ENCODE measurements at regions not wholly inside any gene's neighbourhood (a gene's known extent, or its start where the extent isn't known, plus 50 kb on each side); places are given as distances from the start of the nearest gene placed in this dataset.

DNA sequence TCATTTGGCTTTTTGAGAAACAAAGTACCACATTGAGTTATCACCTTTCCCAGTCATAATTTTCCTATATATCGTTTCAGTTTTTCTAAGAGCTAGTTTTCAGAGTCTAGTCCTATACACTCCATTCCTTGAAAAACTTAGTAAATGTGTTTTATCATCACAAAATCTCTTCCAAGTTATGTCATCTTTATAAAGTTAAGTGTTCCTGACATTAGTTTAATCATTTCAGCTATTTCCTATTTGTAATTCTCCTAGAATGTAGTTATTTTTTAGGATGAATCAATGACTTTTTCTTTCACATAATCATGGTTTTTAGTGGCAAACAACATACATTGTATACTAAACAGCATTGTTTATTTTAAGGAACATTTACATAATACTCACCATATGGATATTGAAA is 191.7 kb upstream of the BET1 start:
- no peaks in the 10 kb centered on the region for H3K9me3 ChIP-seq
- Mint-ChIP-seq H3K9me3 (peaks cover 0 to 4% (median 0%) of the 10 kb centered on the region in 3 donors), H3K4me1 (no peaks in the 10 kb centered on the region), H3K4me3 (no peak overlapping the region), H3K36me3 (no peaks in the 10 kb centered on the region), H3K27ac (no peak overlapping the region), H3K27me3 (peaks cover 0 to 3% of the 10 kb centered on the region in 2 donors)
- ChIA-PET CTCF (no interaction called here), POLR2A (no interaction called here)
- DNase-seq (no peak), ATAC-seq (replicated peaks in 1 of 4) (no peak)
- H3K4me3 ChIP-seq (ENCODE audit: control insufficient read depth in 1 of 2, extremely low read depth in 1 of 2, low read length in 1 of 2), result no peak overlapping the region
- no peaks in the 10 kb centered on the region for H3K36me3 ChIP-seq (ENCODE audit: control insufficient read depth in 2 of 2, extremely low read depth in 1 of 2, insufficient read depth in 1 of 2, low read length in 1 of 2)
- H3K4me1 ChIP-seq (ENCODE audit: control insufficient read depth in 1 of 2, extremely low read depth in 1 of 2, insufficient read depth in 2 of 2, low read length in 2 of 2), result no peaks in the 10 kb centered on the region
- WGBS (ENCODE audit: insufficient coverage), result no CpG with 5 or more reads among the region's 1 CpG
- no peak overlapping the region for H3K27ac ChIP-seq (ENCODE audit: low read length)
- no peaks in the 10 kb centered on the region for H3K27me3 ChIP-seq (replicated peaks in 1 of 2; ENCODE audit: control insufficient read depth in 2 of 2, extremely low read depth in 1 of 2, insufficient read depth in 2 of 2, low read length in 1 of 2)

DNA sequence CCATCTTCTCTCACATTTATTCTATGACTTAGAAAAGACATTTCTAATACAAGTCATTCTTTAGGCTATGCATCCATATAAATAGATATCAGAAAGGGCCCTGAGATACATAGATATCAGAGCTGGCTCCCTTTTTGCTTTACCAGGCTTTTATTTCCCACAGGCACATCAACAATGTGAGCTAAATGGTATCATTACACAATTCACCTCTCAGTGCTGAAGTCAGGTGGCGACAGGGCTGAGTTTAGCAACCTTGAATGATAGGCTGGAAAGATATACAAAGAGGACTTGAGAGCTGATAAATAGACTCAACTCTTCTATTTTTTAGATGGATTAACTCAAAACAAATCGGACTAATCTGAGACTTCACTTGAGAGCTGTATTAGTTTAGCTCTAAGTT is 189.2 kb upstream of the COL1A2 start:
- POLR2A ChIA-PET, result interaction anchor here in 1 of 2 donors (0.5 kb wide), 1 partner anchor 773 kb away, joined by 3 read pairs; no protein-coding TSS in a partner anchor
- no peaks in the 10 kb centered on the region for H3K27me3 ChIP-seq (replicated peaks in 1 of 2; ENCODE audit: control insufficient read depth in 2 of 2, extremely low read depth in 1 of 2, insufficient read depth in 2 of 2, low read length in 1 of 2)
- no peak overlapping the region for H3K4me3 ChIP-seq (ENCODE audit: control insufficient read depth in 1 of 2, extremely low read depth in 1 of 2, low read length in 1 of 2)
- Mint-ChIP-seq H3K4me3 (no peak overlapping the region), H3K4me1 (no peaks in the 10 kb centered on the region), H3K9me3 (peaks cover 0 to 4% (median 3%) of the 10 kb centered on the region in 3 donors), H3K27ac (no peak overlapping the region), H3K36me3 (no peaks in the 10 kb centered on the region), H3K27me3 (no peaks in the 10 kb centered on the region)
- H3K27ac ChIP-seq (ENCODE audit: low read length), result no peak overlapping the region
- no CpG with 5 or more reads among the region's 2 CpGs for WGBS (ENCODE audit: insufficient coverage)
- no peaks in the 10 kb centered on the region for H3K36me3 ChIP-seq (ENCODE audit: control insufficient read depth in 2 of 2, extremely low read depth in 1 of 2, insufficient read depth in 1 of 2, low read length in 1 of 2)
- H3K4me1 ChIP-seq (ENCODE audit: control insufficient read depth in 1 of 2, extremely low read depth in 1 of 2, insufficient read depth in 2 of 2, low read length in 2 of 2), result no peaks in the 10 kb centered on the region
- CTCF ChIA-PET, result no interaction called here
- no peak for DNase-seq
- H3K9me3 ChIP-seq, result no peaks in the 10 kb centered on the region
- ATAC-seq (replicated peaks in 1 of 4), result no peak

- H3K9me3 Mint-ChIP-seq, result peaks cover 0 to 4% (median 3%) of the 10 kb centered on the region in 3 donors
- no peak overlapping the region for H3K27ac ChIP-seq (ENCODE audit: low read length)
- DNase-seq, result no peak
- H3K36me3 ChIP-seq (ENCODE audit: control insufficient read depth in 2 of 2, extremely low read depth in 1 of 2, insufficient read depth in 1 of 2, low read length in 1 of 2), result no peaks in the 10 kb centered on the region
- WGBS (ENCODE audit: insufficient coverage), result no CpG with 5 or more reads among the region's 2 CpGs
- no peaks in the 10 kb centered on the region for H3K27me3 Mint-ChIP-seq
- ChIA-PET POLR2A (interaction anchor here in 1 of 2 donors (0.6 kb wide), 1 partner anchor 46 kb away, joined by 3 read pairs; no protein-coding TSS in a partner anchor), CTCF (no interaction called here)
- no peak for ATAC-seq (replicated peaks in 1 of 4)
- H3K4me1 ChIP-seq (ENCODE audit: control insufficient read depth in 1 of 2, extremely low read depth in 1 of 2, insufficient read depth in 2 of 2, low read length in 2 of 2), result no peaks in the 10 kb centered on the region
- H3K4me1 Mint-ChIP-seq, result no peaks in the 10 kb centered on the region
- H3K4me3 Mint-ChIP-seq, result no peak overlapping the region
- H3K4me3 ChIP-seq (ENCODE audit: control insufficient read depth in 1 of 2, extremely low read depth in 1 of 2, low read length in 1 of 2), result no peak overlapping the region
- H3K9me3 ChIP-seq, result no peaks in the 10 kb centered on the region
- H3K27ac Mint-ChIP-seq, result no peak overlapping the region
- no peaks in the 10 kb centered on the region for H3K27me3 ChIP-seq (replicated peaks in 1 of 2; ENCODE audit: control insufficient read depth in 2 of 2, extremely low read depth in 1 of 2, insufficient read depth in 2 of 2, low read length in 1 of 2)
- H3K36me3 Mint-ChIP-seq, result no peaks in the 10 kb centered on the region
These were observed 188.4 kb upstream of the COL1A2 start for GRCh38 chr7:94206295-94206694.

GRCh38 chr7:94212160-94212559 is 182.5 kb upstream of the COL1A2 start:
- H3K27ac ChIP-seq (ENCODE audit: low read length), result no peak overlapping the region
- no peaks in the 10 kb centered on the region for H3K4me1 ChIP-seq (ENCODE audit: control insufficient read depth in 1 of 2, extremely low read depth in 1 of 2, insufficient read depth in 2 of 2, low read length in 2 of 2)
- POLR2A ChIA-PET, result no interaction called here
- Mint-ChIP-seq H3K4me1 (no peaks in the 10 kb centered on the region), H3K4me3 (no peak overlapping the region), H3K27ac (no peak overlapping the region), H3K36me3 (no peaks in the 10 kb centered on the region), H3K27me3 (no peaks in the 10 kb centered on the region), H3K9me3 (peaks cover 0 to 4% (median 3%) of the 10 kb centered on the region in 3 donors)
- DNase-seq, result no peak
- ATAC-seq (replicated peaks in 1 of 4), result no peak
- H3K9me3 ChIP-seq, result no peaks in the 10 kb centered on the region
- no peak overlapping the region for H3K4me3 ChIP-seq (ENCODE audit: control insufficient read depth in 1 of 2, extremely low read depth in 1 of 2, low read length in 1 of 2)
- no peaks in the 10 kb centered on the region for H3K27me3 ChIP-seq (replicated peaks in 1 of 2; ENCODE audit: control insufficient read depth in 2 of 2, extremely low read depth in 1 of 2, insufficient read depth in 2 of 2, low read length in 1 of 2)
- WGBS (ENCODE audit: insufficient coverage), result no CpG with 5 or more reads among the region's 1 CpG
- CTCF ChIA-PET, result no interaction called here
- no peaks in the 10 kb centered on the region for H3K36me3 ChIP-seq (ENCODE audit: control insufficient read depth in 2 of 2, extremely low read depth in 1 of 2, insufficient read depth in 1 of 2, low read length in 1 of 2)

- Mint-ChIP-seq H3K9me3 (peaks cover 2 to 5% (median 4%) of the 10 kb centered on the region in 3 donors), H3K27me3 (no peaks in the 10 kb centered on the region), H3K27ac (no peak overlapping the region), H3K4me1 (no peaks in the 10 kb centered on the region), H3K4me3 (no peak overlapping the region), H3K36me3 (no peaks in the 10 kb centered on the region)
- ChIA-PET POLR2A (no interaction called here), CTCF (no interaction called here)
- Histone ChIP-seq H3K9me3 (no peaks in the 10 kb centered on the region), H3K4me3 (ENCODE audit: control insufficient read depth in 1 of 2, extremely low read depth in 1 of 2, low read length in 1 of 2) (no peak overlapping the region), H3K27me3 (replicated peaks in 1 of 2; ENCODE audit: control insufficient read depth in 2 of 2, extremely low read depth in 1 of 2, insufficient read depth in 2 of 2, low read length in 1 of 2) (no peaks in the 10 kb centered on the region), H3K27ac (ENCODE audit: low read length) (no peak overlapping the region), H3K4me1 (ENCODE audit: control insufficient read depth in 1 of 2, extremely low read depth in 1 of 2, insufficient read depth in 2 of 2, low read length in 2 of 2) (no peaks in the 10 kb centered on the region), H3K36me3 (ENCODE audit: control insufficient read depth in 2 of 2, extremely low read depth in 1 of 2, insufficient read depth in 1 of 2, low read length in 1 of 2) (no peaks in the 10 kb centered on the region)
- WGBS (ENCODE audit: insufficient coverage), result no CpG with 5 or more reads among the region's 3 CpGs
- ATAC-seq (replicated peaks in 1 of 4) (no peak), DNase-seq (no peak)
These were observed 177.7 kb upstream of the COL1A2 start for GRCh38 chr7:94216944-94217461.

- Mint-ChIP-seq H3K27me3 (no peaks in the 10 kb centered on the region), H3K27ac (no peak overlapping the region), H3K4me1 (no peaks in the 10 kb centered on the region), H3K36me3 (no peaks in the 10 kb centered on the region), H3K9me3 (peaks cover 2 to 5% (median 4%) of the 10 kb centered on the region in 3 donors), H3K4me3 (no peak overlapping the region)
- no peak for DNase-seq
- H3K4me1 ChIP-seq (ENCODE audit: control insufficient read depth in 1 of 2, extremely low read depth in 1 of 2, insufficient read depth in 2 of 2, low read length in 2 of 2), result no peaks in the 10 kb centered on the region
- ATAC-seq (replicated peaks in 1 of 4), result no peak
- no peaks in the 10 kb centered on the region for H3K9me3 ChIP-seq
- no peaks in the 10 kb centered on the region for H3K36me3 ChIP-seq (ENCODE audit: control insufficient read depth in 2 of 2, extremely low read depth in 1 of 2, insufficient read depth in 1 of 2, low read length in 1 of 2)
- no peak overlapping the region for H3K4me3 ChIP-seq (ENCODE audit: control insufficient read depth in 1 of 2, extremely low read depth in 1 of 2, low read length in 1 of 2)
- H3K27me3 ChIP-seq (replicated peaks in 1 of 2; ENCODE audit: control insufficient read depth in 2 of 2, extremely low read depth in 1 of 2, insufficient read depth in 2 of 2, low read length in 1 of 2), result no peaks in the 10 kb centered on the region
- CTCF ChIA-PET, result no interaction called here
- POLR2A ChIA-PET, result interaction anchor here in 1 of 2 donors (0.6 kb wide), 1 partner anchor 228 kb away, joined by 3 read pairs; no protein-coding TSS in a partner anchor
- no CpG with 5 or more reads among the region's 2 CpGs for WGBS (ENCODE audit: insufficient coverage)
- no peak overlapping the region for H3K27ac ChIP-seq (ENCODE audit: low read length)
These were observed 176.9 kb upstream of the COL1A2 start for GRCh38 chr7:94217766-94218165.

- H3K27me3 ChIP-seq (replicated peaks in 1 of 2; ENCODE audit: control insufficient read depth in 2 of 2, extremely low read depth in 1 of 2, insufficient read depth in 2 of 2, low read length in 1 of 2), result no peaks in the 10 kb centered on the region
- H3K4me3 Mint-ChIP-seq, result no peak overlapping the region
- no peak overlapping the region for H3K4me3 ChIP-seq (ENCODE audit: control insufficient read depth in 1 of 2, extremely low read depth in 1 of 2, low read length in 1 of 2)
- H3K36me3 ChIP-seq (ENCODE audit: control insufficient read depth in 2 of 2, extremely low read depth in 1 of 2, insufficient read depth in 1 of 2, low read length in 1 of 2), result no peaks in the 10 kb centered on the region
- no peaks in the 10 kb centered on the region for H3K27me3 Mint-ChIP-seq
- ATAC-seq (replicated peaks in 1 of 4) (no peak), DNase-seq (no peak)
- no peaks in the 10 kb centered on the region for H3K4me1 ChIP-seq (ENCODE audit: control insufficient read depth in 1 of 2, extremely low read depth in 1 of 2, insufficient read depth in 2 of 2, low read length in 2 of 2)
- no peak overlapping the region for H3K27ac Mint-ChIP-seq
- ChIA-PET POLR2A (no interaction called here), CTCF (no interaction called here)
- no CpG with 5 or more reads among the region's 2 CpGs for WGBS (ENCODE audit: insufficient coverage)
- peaks cover 2 to 5% (median 4%) of the 10 kb centered on the region in 3 donors for H3K9me3 Mint-ChIP-seq
- no peaks in the 10 kb centered on the region for H3K4me1 Mint-ChIP-seq
- H3K27ac ChIP-seq (ENCODE audit: low read length), result no peak overlapping the region
- H3K36me3 Mint-ChIP-seq, result no peaks in the 10 kb centered on the region
- no peaks in the 10 kb centered on the region for H3K9me3 ChIP-seq
These were observed 172.2 kb upstream of the COL1A2 start for GRCh38 chr7:94222516-94222915.
